MM.1S (cell line): ENCODE measurements at regions not wholly inside any gene's neighbourhood (a gene's known extent, or its start where the extent isn't known, plus 50 kb on each side); places are given as distances from the start of the nearest gene placed in this dataset.

Experiments
- CTCF ChIP-seq: fragments of 300-600 bp; sonication (generic); IDR thresholded peaks from 2 replicates; pipeline ENCODE4 v1.5.1; 2016; ENCODE audit warnings: antibody characterized with exemption, low read length, mixed read lengths
- EZH2 ChIP-seq: fragments of 300-600 bp; sonication (generic); optimal IDR thresholded peaks from 2 replicates; pipeline ENCODE3; 2017; ENCODE audit warnings: low read depth, mild to moderate bottlenecking, antibody characterized with exemption, low read length, mixed read lengths
- EZH2phosphoT487 ChIP-seq: fragments of 300-600 bp; sonication (generic); IDR thresholded peaks from 2 replicates; pipeline ENCODE4 v1.6.1; 2018; ENCODE audit warnings: antibody characterized with exemption, low read length

- no peak for TF ChIP-seq CTCF
- no peak for TF ChIP-seq EZH2phosphoT487
- TF ChIP-seq EZH2: no peak
Observed at GRCh38 chr17:77438241-77439188, 297.7 kb downstream of the SEC14L1 start.
